GM12875 (cell line): ENCODE measurements at regions not wholly inside any gene's neighbourhood (a gene's known extent, or its start where the extent isn't known, plus 50 kb on each side); places are given as distances from the start of the nearest gene placed in this dataset.

Experiments used
- H3K4me3 ChIP-seq: one replicate; pipeline ENCODE4 v1.5.1; 2011; ENCODE audit warnings: low read depth, low read length, control low read depth
- TF ChIP-seq, protein P1 (sequence below): IDR thresholded peaks from 2 replicates; pipeline ENCODE4 v1.5.1; 2011; ENCODE audit warnings: low read depth, mild to moderate bottlenecking, control low read depth, inconsistent platforms, low read length, moderate library complexity, borderline replicate concordance; ENCODE audit not compliant: insufficient read depth

DNA sequence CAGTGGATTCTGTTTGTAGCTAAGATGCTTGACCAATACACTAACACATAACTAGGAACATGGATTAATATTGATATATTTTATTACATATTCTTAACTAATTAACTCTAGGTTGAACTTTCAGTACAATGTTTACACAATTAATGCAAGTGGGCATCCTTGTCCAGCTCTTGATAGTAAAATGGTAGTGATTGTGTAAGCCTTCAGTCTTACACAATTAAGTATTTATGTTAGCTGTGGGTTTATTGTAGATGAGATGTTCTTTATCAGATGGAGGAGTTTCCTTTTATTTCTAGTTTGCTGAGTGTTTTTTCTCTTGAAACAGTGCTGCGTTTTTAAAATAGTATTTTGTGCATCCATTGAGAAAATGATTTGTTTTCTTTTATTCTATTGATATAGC lies 1210.8 kb downstream of the CDH12 start:
- TF ChIP-seq, protein P1, sequence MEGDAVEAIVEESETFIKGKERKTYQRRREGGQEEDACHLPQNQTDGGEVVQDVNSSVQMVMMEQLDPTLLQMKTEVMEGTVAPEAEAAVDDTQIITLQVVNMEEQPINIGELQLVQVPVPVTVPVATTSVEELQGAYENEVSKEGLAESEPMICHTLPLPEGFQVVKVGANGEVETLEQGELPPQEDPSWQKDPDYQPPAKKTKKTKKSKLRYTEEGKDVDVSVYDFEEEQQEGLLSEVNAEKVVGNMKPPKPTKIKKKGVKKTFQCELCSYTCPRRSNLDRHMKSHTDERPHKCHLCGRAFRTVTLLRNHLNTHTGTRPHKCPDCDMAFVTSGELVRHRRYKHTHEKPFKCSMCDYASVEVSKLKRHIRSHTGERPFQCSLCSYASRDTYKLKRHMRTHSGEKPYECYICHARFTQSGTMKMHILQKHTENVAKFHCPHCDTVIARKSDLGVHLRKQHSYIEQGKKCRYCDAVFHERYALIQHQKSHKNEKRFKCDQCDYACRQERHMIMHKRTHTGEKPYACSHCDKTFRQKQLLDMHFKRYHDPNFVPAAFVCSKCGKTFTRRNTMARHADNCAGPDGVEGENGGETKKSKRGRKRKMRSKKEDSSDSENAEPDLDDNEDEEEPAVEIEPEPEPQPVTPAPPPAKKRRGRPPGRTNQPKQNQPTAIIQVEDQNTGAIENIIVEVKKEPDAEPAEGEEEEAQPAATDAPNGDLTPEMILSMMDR, result no peak
- no peak overlapping the region for H3K4me3 ChIP-seq

DNA sequence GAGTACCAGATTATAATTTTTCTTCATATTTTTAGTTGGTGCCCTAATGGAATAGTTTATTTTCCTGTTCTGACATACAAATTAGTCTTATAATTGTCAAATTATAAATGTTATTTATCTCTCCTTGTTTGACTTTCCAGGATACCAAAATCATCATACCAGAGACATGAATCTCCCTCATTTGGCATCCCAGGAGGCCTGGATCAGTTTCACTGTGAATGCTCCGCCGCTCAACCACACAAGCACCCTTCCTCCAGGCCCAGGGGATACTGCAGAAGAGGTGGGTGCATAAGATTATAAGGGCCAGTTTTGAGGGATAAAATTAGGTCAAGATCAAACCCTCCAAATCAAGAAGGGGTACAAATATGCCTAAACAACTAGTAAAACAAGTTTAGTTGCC lies 1229.3 kb downstream of the CDH12 start:
- TF ChIP-seq, protein P1, result no peak
- no peak overlapping the region for H3K4me3 ChIP-seq

DNA sequence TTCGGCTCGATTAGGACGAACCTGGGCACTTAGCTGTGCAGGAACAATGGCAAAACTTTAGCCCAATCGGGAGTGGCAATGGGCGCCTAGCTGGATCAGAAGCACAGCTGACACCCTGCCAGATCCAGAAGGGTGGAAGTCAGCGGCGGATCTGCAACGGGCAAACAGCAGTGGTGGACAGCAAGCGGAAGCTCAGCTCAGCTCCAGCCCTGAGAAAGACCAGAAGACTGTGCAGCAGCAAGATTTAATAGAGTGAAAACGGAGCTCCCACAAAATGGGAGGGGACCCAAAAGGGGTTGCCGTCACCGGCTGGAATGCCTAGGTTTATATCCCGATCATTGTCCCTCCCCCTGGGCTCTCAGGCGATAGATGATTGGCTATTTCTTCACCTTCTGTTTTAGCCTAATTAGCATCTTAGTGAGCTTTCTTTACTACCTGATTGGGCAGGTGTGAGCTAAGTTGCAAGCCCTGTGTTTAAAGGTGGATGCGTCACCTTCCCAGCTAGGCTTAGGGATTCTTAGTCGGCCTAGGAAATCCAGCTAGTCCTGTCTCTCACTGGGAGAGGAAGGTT lies 1237.9 kb downstream of the CDH12 start:
- TF ChIP-seq, protein P1, result no peak
- no peak overlapping the region for H3K4me3 ChIP-seq

DNA sequence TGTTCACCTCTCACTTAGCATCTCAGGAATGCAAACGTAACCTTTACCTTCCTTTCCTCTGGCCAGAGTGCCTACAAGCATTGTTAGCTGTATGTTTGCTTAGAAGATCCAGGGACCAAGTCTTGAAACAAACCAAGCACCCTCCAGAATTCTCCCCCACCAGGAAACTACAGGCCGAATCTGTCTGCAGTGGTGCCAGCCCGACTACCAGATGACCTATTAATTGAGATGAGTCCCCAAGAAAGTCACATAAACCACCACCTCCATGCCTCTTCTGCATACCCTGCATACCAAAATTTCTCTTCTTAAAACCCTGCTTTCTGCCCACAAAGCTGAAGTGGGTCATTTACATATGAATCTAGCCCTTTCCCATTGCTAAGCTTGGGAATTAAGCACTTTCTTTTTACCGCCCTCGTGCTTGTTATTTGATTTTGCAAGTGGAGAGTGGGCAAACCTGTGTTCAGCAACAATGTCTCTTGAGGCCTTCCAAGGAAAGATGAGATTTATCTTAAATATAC lies 1239.1 kb downstream of the CDH12 start:
- TF ChIP-seq, protein P1, result no peak
- no peak overlapping the region for H3K4me3 ChIP-seq

DNA sequence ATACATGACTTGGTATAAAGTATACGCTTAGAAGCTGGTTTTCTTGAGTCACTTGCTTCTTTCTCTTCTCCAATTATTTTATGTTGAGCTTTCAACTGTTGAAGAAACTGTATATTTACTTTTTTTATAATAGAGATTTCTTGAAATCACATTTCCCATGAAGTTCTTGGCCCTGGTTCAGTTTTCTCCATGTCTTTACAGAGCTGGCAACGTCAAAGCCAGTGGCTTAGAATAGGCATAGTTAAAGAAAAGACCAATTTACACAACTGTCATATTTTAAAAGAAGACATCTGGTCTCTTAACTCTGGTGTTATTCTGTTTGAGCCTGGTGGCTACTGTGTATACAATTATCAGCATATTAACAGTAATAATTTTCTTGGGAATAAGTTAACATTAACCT lies 1249.3 kb downstream of the CDH12 start:
- TF ChIP-seq, protein P1, result no peak
- no peak overlapping the region for H3K4me3 ChIP-seq

DNA sequence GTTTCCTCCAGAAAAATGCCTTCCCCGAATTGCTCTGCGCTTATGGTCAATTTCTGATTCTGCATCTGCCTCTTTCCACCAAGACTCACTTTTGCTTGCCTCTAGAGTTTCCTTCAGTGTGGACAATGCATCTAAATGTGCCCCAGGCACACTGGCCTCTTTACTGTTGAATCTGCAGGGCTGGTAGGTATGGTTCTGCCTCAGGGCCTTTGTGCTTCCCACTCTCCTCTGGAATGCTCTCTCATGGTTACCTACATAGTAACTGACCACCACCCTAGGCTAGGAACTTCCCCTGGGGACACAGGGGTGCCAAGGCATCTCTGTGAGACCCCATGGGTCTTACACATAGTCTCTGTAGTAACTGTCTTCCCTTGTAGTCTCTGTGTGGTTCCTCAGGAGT lies 1258.6 kb downstream of the CDH12 start:
- no peak overlapping the region for H3K4me3 ChIP-seq
- TF ChIP-seq, protein P1, result no peak

DNA sequence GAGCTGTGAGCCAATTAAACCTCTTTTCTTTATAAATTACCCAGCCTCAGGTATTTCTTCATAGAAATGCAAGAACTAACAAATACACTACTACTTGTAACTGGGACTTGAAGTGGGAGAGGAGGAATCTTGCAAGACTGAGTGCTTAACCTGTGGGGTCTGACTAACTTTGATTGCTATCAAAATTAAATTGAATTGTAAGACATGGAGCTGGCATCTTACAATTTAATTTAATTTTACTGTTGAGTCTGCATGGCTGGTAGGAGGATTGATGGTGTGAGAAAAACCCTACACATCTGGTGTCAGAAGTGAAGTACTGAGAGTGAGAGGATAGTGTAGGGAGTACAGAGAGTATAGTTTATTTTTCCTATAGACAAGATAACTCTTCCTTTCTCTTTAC lies 1259.9 kb downstream of the CDH12 start:
- no peak overlapping the region for H3K4me3 ChIP-seq
- TF ChIP-seq, protein P1, result no peak
